A673 (cell line): ENCODE measurements at regions not wholly inside any gene's neighbourhood (a gene's known extent, or its start where the extent isn't known, plus 50 kb on each side); places are given as distances from the start of the nearest gene placed in this dataset.
A peak's percentile ranks its signal among the peaks of the same experiment; 100 is the strongest.

Experiments used
- BruUV-seq: library from RNA; stranded (reverse); fragments of 400-500 nt; replicated peaks from 2 replicates; lab custom pipeline; 2021; lab: Mats Ljungman, UMichigan
- CTCF ChIA-PET: fragments of 300-600 bp; sonication (Branson Sonifier 250); formaldehyde crosslinking; loops from one replicate; lab custom pipeline; 2022; ENCODE audit warnings: antibody characterized with exemption; lab: Charles Lee
- POLR2A ChIA-PET: fragments of 300-600 bp; sonication (Branson Sonifier 250); formaldehyde crosslinking; loops from one replicate; lab custom pipeline; 2022; ENCODE audit warnings: antibody characterized with exemption; ENCODE audit not compliant: low non-redundant PET; lab: Charles Lee
- DNase-seq: peaks from one replicate; pipeline ENCODE4 v3.0.0-alpha.2; 2015; ENCODE audit warnings: low spot score
- H3K27ac ChIP-seq: fragments of 200-600 bp; sonication (generic); 2 replicates; pipeline ENCODE4 v1.5.1; 2016; ENCODE audit warnings: mixed run types, low read depth, mild to moderate bottlenecking, mixed read lengths, antibody characterized with exemption, low read length; ENCODE audit not compliant: poor library complexity, severe bottlenecking
- H3K27me3 ChIP-seq: fragments of 200-600 bp; sonication (generic); replicated peaks from 2 replicates; pipeline ENCODE4 v1.6.1; 2017; ENCODE audit warnings: mixed run types, low read depth, mild to moderate bottlenecking, mixed read lengths, antibody characterized with exemption, low read length; ENCODE audit not compliant: insufficient read depth, poor library complexity
- H3K36me3 ChIP-seq: fragments of 200-600 bp; sonication (generic); 2 replicates; pipeline ENCODE4 v1.6.1; 2016; ENCODE audit warnings: mixed run types, mild to moderate bottlenecking, mixed read lengths, antibody characterized with exemption, low read length; ENCODE audit not compliant: insufficient read depth, poor library complexity, severe bottlenecking
- H3K4me1 ChIP-seq: fragments of 200-600 bp; sonication (generic); 2 replicates; pipeline ENCODE4 v1.6.1; 2017; ENCODE audit warnings: mixed run types, mild to moderate bottlenecking, mixed read lengths, antibody characterized with exemption, low read length; ENCODE audit not compliant: insufficient read depth, poor library complexity, severe bottlenecking
- H3K4me3 ChIP-seq: fragments of 200-600 bp; sonication (generic); 2 replicates; pipeline ENCODE4 v1.5.1; 2016; ENCODE audit warnings: low read depth, mixed run types, mild to moderate bottlenecking, mixed read lengths, low read length; ENCODE audit not compliant: poor library complexity, severe bottlenecking
- H3K9me3 ChIP-seq: fragments of 200-600 bp; sonication (generic); 2 replicates; pipeline ENCODE4 v1.6.1; 2016; ENCODE audit warnings: mixed run types, low read depth, mild to moderate bottlenecking, mixed read lengths, antibody characterized with exemption, low read length; ENCODE audit not compliant: poor library complexity, severe bottlenecking
- EZH2 ChIP-seq: fragments of 200-600 bp; sonication (generic); IDR thresholded peaks from 2 replicates; pipeline ENCODE4 v1.6.1; 2017; ENCODE audit warnings: borderline replicate concordance, low read depth, mild to moderate bottlenecking, mixed read lengths, antibody characterized with exemption, low read length; ENCODE audit not compliant: poor library complexity, severe bottlenecking
- intact Hi-C: fragments of 100-400 bp; cut with micrococcal nuclease; formaldehyde crosslinking; loops from one replicate; pipeline ENCODE4 v1.10.0; 2022; ENCODE audit not compliant: unreplicated experiment
- TF ChIP-seq, protein P1 (sequence below): fragments of 300-800, 200-600 bp; sonication (generic); conservative IDR thresholded peaks from 2 replicates; pipeline ENCODE4 v1.5.1; 2017; ENCODE audit warnings: low read depth, mild to moderate bottlenecking, antibody characterized with exemption, low read length, moderate library complexity, mixed read lengths

DNA sequence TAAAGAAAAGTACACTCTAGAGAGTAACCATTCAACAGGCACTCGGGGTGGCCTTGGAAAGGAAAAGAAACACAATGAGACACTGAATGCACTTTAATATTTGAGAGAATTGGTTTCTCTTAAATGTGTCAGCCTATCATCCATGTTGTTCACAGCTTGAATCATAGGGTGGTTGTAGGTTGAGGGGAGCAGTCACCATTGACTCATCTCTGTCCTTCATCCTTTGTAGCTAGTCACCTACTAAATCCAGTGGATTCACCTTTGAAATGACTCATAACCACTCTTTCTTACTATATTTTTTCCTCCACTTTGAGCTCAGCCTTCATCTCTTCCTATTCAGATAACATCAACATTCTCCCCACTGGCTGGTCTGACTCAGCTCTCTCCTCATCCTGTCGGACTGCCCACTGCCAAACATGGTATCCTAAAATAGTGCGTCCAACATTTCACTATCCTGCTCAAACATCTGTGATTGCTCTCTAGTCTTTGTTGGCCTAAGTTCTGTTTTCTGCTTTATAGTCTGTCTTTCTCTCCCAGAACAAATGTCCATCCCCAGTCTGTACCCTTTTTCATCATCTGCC lies 182.7 kb upstream of the GADL1 start:
- Histone ChIP-seq H3K9me3 (no peaks in the 10 kb centered on the region), H3K27me3 (no peaks in the 10 kb centered on the region), H3K4me1 (no peaks in the 10 kb centered on the region), H3K27ac (no peak overlapping the region), H3K4me3 (no peak overlapping the region), H3K36me3 (no peaks in the 10 kb centered on the region)
- ChIA-PET CTCF (no interaction called here), POLR2A (no interaction called here)
- no peak for TF ChIP-seq EZH2
- TF ChIP-seq, protein P1, sequence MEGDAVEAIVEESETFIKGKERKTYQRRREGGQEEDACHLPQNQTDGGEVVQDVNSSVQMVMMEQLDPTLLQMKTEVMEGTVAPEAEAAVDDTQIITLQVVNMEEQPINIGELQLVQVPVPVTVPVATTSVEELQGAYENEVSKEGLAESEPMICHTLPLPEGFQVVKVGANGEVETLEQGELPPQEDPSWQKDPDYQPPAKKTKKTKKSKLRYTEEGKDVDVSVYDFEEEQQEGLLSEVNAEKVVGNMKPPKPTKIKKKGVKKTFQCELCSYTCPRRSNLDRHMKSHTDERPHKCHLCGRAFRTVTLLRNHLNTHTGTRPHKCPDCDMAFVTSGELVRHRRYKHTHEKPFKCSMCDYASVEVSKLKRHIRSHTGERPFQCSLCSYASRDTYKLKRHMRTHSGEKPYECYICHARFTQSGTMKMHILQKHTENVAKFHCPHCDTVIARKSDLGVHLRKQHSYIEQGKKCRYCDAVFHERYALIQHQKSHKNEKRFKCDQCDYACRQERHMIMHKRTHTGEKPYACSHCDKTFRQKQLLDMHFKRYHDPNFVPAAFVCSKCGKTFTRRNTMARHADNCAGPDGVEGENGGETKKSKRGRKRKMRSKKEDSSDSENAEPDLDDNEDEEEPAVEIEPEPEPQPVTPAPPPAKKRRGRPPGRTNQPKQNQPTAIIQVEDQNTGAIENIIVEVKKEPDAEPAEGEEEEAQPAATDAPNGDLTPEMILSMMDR = no peak
- BruUV-seq = no TSS peak
- intact Hi-C loops = no loop called here
- DNase-seq = peak; percentile 9

DNA sequence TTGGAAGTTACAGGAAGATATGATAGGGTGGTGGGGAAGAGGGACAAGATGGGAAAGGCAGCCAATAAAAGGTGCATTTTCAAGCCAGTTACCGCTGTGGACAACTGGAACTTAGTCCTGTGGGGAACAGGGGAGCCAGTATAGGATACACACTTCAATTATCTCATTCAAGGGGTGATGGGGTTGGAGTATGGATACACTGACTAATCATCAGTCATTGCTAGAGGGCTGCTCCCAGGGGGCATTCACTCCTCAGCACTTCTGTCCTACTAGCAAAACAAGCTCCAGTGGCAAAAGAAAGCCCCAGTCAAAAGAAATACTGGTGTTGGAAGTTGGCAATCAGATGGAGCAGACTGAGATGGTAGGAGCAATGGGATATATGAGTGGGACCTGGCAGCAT lies 183.4 kb upstream of the GADL1 start:
- BruUV-seq = no TSS peak
- intact Hi-C loops = no loop called here

DNA sequence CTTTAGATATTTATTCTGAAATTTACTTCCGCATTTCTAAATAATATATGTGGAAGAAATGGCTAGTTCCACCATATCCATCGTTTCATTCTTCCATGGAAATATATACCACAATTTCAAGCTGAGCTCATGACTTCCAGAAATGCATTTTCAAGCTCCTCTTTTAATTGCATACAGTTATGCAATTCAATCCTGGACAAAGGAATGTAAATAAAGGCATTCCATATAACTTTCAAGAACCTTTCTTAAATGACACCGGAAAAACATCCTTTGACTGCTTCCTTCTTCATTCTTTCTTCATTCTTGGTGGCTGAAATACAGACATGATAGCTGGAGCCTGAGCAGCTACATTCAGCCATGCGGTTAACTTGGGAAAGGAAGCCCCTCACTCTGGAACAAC lies 185.2 kb upstream of the GADL1 start:
- H3K4me1 ChIP-seq = no peaks in the 10 kb centered on the region
- TF ChIP-seq EZH2 = no peak
- TF ChIP-seq, protein P1 = no peak
- no peaks in the 10 kb centered on the region for H3K9me3 ChIP-seq
- no peaks in the 10 kb centered on the region for H3K36me3 ChIP-seq
- no peaks in the 10 kb centered on the region for H3K27me3 ChIP-seq
- ChIA-PET POLR2A (no interaction called here), CTCF (no interaction called here)
- no peak overlapping the region for H3K4me3 ChIP-seq
- BruUV-seq = no TSS peak
- H3K27ac ChIP-seq = no peak overlapping the region
- no peak for DNase-seq
- intact Hi-C loops = no loop called here

More for the DNA sequence above, 183.4 kb upstream of the GADL1 start:
- no peaks in the 10 kb centered on the region for H3K9me3 ChIP-seq
- H3K27me3 ChIP-seq = no peaks in the 10 kb centered on the region
- H3K27ac ChIP-seq = no peak overlapping the region
- ChIA-PET POLR2A (no interaction called here), CTCF (no interaction called here)
- H3K4me1 ChIP-seq = no peaks in the 10 kb centered on the region
- H3K36me3 ChIP-seq = no peaks in the 10 kb centered on the region
- no peak for DNase-seq
- TF ChIP-seq, protein P1 = no peak
- TF ChIP-seq EZH2 = no peak
- no peak overlapping the region for H3K4me3 ChIP-seq
